Lower leg skin (tissue), 3 donors: ENCODE measurements at regions not wholly inside any gene's neighbourhood (a gene's known extent, or its start where the extent isn't known, plus 50 kb on each side); places are given as distances from the start of the nearest gene placed in this dataset.

Source experiments
- CTCF ChIP-seq, 3 donors: fragments of 450-650 bp; IDR thresholded peaks; one replicate each; pipeline ENCODE4 v1.5.1; 2016; ENCODE audit warnings: antibody characterized with exemption in 3 of 3, mild to moderate bottlenecking in 3 of 3, moderate library complexity in 2 of 3
- POLR2A ChIP-seq, 2 donors: fragments of 450-650 bp; IDR thresholded peaks; one replicate each; pipeline ENCODE4 v1.6.1; 2016 to 2017; ENCODE audit warnings: antibody characterized with exemption in 2 of 2, mild to moderate bottlenecking in 1 of 2, moderate library complexity in 1 of 2

- TF ChIP-seq CTCF (IDR thresholded peaks at IDR 0.05) (no peak), POLR2A (IDR thresholded peaks at IDR 0.05) (no peak)
Observed at GRCh38 chr12:111240374-111240773, 128.5 kb downstream of the PHETA1 start.
